ENCODE measurements at regions not wholly inside any gene's neighbourhood (a gene's known extent, or its start where the extent isn't known, plus 50 kb on each side); places are given as distances from the start of the nearest gene placed in this dataset.

DNA sequence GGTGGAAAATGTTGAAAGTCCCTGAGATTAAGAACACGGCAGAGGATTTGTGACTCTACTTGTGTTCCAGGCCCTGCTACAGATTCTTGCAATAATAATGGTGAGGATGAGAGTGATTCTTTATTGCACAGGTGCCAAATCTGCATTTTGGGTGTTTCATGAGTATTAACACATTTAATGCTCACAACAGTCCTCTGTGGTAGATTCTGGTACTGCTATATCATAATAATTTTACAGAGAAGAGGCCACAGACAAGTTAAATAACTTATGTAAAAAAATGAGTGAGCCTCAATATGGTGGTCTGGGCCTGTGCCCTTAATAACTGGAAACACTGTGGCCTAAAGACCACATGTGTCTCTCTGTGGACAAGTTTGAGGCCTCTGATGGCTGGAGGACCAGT is 124.3 kb downstream of the C4orf33 start:
- intact Hi-C loops (cut with DNase I; ENCODE audit: low total_unique reads), result no loop called here
- Histone ChIP-seq H3K36me3 (no peaks in the 10 kb centered on the region), H3K27ac (no peak overlapping the region), H3K4me3 (no peak overlapping the region), H3K9me3 (no peaks in the 10 kb centered on the region), H3K4me1 (peaks cover 0 to 12% (median 0%) of the 10 kb centered on the region in 4 donors), H3K27me3 (no peaks in the 10 kb centered on the region)
- TF ChIP-seq, protein P1, sequence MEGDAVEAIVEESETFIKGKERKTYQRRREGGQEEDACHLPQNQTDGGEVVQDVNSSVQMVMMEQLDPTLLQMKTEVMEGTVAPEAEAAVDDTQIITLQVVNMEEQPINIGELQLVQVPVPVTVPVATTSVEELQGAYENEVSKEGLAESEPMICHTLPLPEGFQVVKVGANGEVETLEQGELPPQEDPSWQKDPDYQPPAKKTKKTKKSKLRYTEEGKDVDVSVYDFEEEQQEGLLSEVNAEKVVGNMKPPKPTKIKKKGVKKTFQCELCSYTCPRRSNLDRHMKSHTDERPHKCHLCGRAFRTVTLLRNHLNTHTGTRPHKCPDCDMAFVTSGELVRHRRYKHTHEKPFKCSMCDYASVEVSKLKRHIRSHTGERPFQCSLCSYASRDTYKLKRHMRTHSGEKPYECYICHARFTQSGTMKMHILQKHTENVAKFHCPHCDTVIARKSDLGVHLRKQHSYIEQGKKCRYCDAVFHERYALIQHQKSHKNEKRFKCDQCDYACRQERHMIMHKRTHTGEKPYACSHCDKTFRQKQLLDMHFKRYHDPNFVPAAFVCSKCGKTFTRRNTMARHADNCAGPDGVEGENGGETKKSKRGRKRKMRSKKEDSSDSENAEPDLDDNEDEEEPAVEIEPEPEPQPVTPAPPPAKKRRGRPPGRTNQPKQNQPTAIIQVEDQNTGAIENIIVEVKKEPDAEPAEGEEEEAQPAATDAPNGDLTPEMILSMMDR (IDR thresholded peaks at IDR 0.05), result no peak
- no peak for DNase-seq

DNA sequence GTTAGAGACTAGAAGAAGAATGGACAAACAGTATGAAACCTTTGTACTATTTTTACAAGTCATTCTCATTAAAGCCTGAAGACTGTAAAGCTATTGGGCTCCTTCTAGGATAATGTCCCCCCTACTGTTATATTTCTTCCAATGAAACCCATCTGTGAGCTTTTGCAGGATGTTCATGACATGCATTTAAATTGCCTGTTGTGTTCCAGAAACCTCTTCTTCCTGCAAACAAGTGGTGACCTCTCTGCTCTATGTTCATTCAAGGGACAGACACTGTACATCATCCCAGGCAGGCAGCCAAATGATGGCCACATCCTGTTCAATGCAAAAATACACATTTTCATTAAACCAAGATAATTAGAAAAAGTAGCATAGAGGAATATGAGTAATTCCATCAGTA is 128.0 kb downstream of the C4orf33 start:
- no peaks in the 10 kb centered on the region for H3K36me3 ChIP-seq
- H3K27ac ChIP-seq, result no peak overlapping the region
- H3K4me1 ChIP-seq, result peaks cover 0 to 7% (median 0%) of the 10 kb centered on the region in 4 donors
- no peaks in the 10 kb centered on the region for H3K27me3 ChIP-seq
- H3K4me3 ChIP-seq, result no peak overlapping the region
- DNase-seq, result no peak
- H3K9me3 ChIP-seq, result no peaks in the 10 kb centered on the region
- TF ChIP-seq, protein P1 (IDR thresholded peaks at IDR 0.05), result no peak
- intact Hi-C loops (cut with DNase I; ENCODE audit: low total_unique reads), result no loop called here

DNA sequence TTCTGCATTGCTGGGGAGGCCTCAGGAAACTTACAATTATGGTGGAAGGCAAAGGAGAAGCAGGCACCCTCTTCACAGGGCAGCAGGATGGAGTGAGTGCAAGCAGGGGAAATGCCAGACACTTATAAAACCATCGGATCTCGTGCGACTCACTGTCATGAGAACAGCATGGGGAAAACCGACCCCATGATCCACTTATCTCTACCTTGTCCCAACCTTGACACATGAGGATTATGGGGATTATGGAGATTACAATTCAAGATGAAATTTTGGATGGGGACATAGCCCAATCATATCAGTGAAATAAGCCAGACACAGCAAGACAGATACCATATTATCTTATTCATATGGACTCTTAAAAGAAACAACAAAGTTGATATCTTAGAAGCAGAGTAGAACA is 134.9 kb downstream of the C4orf33 start:
- H3K9me3 ChIP-seq, result no peaks in the 10 kb centered on the region
- intact Hi-C loops (cut with DNase I; ENCODE audit: low total_unique reads), result no loop called here
- no peaks in the 10 kb centered on the region for H3K36me3 ChIP-seq
- DNase-seq, result no peak
- no peaks in the 10 kb centered on the region for H3K4me1 ChIP-seq
- TF ChIP-seq, protein P1 (IDR thresholded peaks at IDR 0.05), result no peak
- no peak overlapping the region for H3K4me3 ChIP-seq
- H3K27me3 ChIP-seq, result no peaks in the 10 kb centered on the region
- no peak overlapping the region for H3K27ac ChIP-seq

DNA sequence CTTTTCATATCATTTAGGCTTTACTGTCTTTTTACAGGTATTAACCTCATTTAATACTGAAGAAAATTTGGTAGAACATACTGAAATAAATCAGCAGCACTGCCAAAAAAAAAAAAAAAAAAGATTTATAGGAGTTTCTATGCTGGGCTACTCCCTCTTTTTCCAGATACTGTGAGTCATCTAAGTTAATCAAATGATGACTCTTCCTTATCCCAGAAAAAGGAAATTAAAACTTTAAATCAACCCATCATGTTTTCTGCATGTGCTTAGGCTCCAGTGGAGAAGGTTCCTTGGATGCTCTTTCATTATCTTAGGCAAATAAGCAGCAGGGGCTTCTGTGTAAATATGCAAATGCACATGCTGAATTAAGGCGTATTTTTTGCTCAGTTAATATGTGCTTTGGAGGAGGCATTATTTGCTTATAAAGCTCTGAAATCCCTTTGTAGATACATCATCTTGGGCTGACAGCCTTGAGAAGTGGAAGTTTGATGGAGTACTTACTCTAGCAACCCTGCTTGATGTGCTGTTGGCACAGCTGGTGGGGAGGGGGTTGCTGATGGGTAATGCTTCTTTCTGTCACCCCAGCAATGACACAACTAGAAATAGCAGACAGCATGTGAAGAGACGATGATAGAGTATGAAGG is 136.1 kb downstream of the C4orf33 start:
- Histone ChIP-seq H3K27me3 (no peaks in the 10 kb centered on the region), H3K4me1 (no peaks in the 10 kb centered on the region), H3K4me3 (no peak overlapping the region), H3K36me3 (no peaks in the 10 kb centered on the region), H3K9me3 (no peaks in the 10 kb centered on the region), H3K27ac (no peak overlapping the region)
- intact Hi-C loops (cut with DNase I; ENCODE audit: low total_unique reads), result no loop called here
- DNase-seq, result no peak
- TF ChIP-seq, protein P1 (IDR thresholded peaks at IDR 0.05), result no peak

DNA sequence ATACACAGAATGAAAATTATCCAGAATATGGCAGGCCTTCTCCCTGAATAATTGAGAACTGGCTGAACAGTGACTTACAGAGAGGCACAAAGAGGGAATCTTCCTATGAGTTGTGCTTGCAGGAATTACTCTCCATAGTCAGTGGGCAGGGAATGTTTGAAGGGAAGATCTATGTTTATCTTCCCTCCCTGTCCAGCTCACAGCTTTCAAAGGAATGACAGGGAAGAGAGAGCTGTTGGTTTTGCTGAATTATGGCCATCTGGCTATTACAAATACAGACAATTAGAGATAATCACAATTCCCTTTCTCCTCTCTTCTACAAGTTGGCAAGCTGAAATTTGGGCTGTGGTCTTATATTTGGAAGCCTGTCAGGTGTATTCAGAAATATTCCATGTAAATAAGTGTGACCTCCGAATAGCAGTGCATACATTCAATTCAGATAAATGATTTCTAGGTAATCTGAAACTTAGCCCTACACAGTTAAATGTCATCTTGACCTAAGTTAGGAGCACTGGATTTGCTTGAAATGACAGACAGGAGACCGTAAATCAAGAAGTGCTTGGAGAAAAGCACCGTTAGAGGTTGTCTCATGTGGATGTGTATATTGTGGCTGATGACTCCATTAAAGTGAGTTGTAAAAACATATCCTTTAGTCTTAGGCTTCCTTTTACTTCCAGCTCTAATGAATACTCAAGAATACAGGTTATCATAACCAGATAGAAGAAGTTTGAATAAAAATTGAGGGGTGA is 136.8 kb downstream of the C4orf33 start:
- H3K9me3 ChIP-seq, result no peaks in the 10 kb centered on the region
- no peaks in the 10 kb centered on the region for H3K36me3 ChIP-seq
- no peak for DNase-seq
- intact Hi-C loops (cut with DNase I; ENCODE audit: low total_unique reads), result no loop called here
- TF ChIP-seq, protein P1 (IDR thresholded peaks at IDR 0.05), result no peak
- no peaks in the 10 kb centered on the region for H3K27me3 ChIP-seq
- no peaks in the 10 kb centered on the region for H3K4me1 ChIP-seq
- H3K4me3 ChIP-seq, result no peak overlapping the region
- no peak overlapping the region for H3K27ac ChIP-seq
